ENCODE measurements at regions not wholly inside any gene's neighbourhood (a gene's known extent, or its start where the extent isn't known, plus 50 kb on each side); places are given as distances from the start of the nearest gene placed in this dataset.
"Not testable (repeated sequence)": the region's sequence is repeated elsewhere in the genome, so short reads cannot be mapped to it uniquely, and the experiment has no call there.

DNA sequence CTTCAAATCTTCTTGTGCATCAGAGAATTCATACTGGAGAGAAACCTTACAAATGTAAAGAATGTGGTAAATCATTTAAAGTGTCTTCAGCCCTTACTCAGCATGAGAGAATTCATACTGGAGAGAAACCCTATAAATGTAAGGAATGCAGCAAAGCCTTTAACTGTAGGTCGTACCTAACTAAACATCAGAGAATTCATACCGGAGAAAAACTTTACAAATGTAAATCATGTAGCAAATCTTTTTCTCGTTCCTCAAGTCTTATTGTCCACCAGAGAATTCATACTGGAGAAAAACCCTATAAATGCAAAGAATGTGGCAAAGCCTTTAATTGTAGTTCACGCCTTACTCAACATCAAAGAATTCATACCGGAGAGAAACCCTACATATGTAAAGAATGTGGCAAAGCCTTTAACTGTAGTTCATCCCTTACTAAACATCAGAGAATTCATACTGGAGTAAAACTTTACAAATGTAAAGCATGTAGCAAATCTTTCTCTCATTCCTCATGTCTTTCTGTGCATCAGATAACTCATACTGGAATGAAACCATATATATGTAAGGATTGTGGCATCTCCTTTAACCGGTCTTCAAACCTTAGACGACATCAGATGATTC, 118.5 kb upstream of the ZNF267 start:
- DNase-seq = no peak

- DNase-seq = no peak
Observed at GRCh38 chr16:31764103-31764502, 109.5 kb upstream of the ZNF267 start.

DNA sequence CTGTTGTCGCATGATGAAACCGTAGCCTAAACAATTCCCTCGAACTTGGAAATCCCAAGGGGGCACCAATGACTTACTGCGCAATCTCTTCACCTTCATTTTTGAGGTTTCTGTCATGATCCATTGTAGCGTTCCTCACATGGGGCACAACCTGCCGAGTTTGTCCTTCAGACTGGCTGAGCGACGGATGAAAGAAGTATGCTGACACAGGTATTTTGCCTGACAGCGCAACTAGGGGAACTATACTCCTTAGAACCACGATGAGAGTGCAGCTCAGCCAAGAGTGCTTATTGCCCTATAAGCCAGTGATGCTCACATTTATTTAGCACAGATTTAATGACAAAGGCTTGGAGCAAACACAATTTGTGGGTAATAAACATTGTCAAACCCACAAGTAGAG, 106.3 kb upstream of the ZNF267 start:
- no peak for DNase-seq

- DNase-seq = no peak
Observed at GRCh38 chr16:31780342-31780741, 93.3 kb upstream of the ZNF267 start.

DNA sequence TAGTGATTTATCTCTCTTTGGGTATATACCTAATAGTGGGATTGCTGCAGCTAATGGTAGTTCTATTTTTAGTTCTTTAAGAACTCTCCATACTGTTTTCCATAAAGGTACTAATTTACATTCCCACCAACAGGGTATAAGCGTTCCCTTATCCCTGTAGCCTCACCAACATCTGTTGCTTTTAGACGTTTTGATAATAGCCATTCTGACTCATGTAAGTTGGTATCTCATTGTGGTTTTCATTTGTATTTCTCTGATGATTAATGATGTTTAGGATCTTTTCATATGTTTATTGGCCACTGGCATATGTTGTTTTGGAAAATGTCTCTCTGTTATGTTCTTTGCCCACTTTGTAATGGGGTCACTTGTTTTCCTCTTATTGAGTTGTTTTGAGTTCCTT, 88.5 kb upstream of the ZNF267 start:
- DNase-seq = no peak

- DNase-seq = no peak
Observed at GRCh38 chr16:31807086-31807485, 66.5 kb upstream of the ZNF267 start.

GRCh38 chr16:31810863-31811262, 62.7 kb upstream of the ZNF267 start:
- DNase-seq = no peak

- not testable (repeated sequence) for DNase-seq
Observed at GRCh38 chr16:31816141-31816540, 57.5 kb upstream of the ZNF267 start.

GRCh38 chr16:31819386-31819785, 54.2 kb upstream of the ZNF267 start:
- DNase-seq = no peak

DNA sequence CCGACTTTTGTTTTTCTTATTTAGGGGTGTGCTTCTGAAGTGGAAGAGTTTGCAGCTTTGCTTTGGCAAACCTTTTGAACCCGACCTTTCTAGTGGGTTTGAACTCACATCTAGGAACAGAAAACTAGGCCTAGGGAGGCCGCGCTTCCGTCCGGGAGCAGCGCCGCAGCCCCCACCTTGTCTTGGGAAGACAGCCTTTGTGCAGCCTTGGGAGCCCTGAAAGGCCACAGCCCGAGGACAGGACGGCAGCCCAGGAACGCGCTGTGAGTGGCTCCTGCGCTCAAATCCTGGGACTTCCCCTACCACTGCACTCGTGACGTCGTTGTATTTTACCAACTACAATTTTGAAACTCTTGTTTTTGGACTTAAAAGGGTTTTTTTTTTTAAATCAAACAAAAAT, 53.7 kb upstream of the ZNF267 start:
- no peak for DNase-seq
